ENCODE measurements at regions not wholly inside any gene's neighbourhood (a gene's known extent, or its start where the extent isn't known, plus 50 kb on each side); places are given as distances from the start of the nearest gene placed in this dataset.

DNA sequence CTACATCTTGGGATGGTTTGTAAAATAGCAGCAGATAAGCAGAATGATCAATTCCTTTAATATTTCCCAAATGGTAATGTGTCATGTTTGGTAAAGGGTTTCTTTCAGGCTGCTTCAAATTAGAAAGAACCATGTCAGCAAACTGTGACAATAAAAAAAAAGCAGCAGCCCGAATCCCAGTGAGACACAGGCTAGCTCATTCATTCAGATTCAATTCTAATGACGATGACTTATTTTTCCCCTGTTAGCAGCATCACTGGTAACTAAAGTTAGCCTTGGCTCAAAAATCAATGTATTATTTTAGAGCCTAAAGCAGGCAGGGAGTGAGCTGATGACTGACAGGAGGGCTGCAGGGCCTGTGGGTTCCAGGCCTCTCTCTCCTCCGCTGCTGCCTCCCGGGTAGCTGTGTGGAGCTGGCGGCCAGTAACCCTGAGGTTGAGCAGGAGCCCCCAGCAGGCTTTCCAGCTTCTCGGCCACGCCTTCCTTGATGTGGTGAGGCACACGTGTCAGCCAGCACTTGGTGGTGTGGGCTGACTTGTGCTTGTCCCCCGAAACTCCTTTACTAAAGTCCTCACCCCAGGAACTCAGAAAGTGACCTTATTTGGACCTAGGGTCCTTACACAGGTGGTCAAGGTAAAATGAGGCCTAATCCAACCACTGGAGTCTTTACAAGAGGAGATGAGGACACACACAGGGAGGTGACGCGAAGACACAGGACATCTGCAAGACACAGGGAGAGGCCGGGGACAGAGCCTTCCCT is 120.5 kb upstream of the HS6ST1 start:
- peak; percentile 40 for DNase-seq

- peak; percentile 38 for DNase-seq
These were observed 121.4 kb upstream of the HS6ST1 start for GRCh38 chr2:128439791-128440665.

- peak; percentile 42 for DNase-seq
These were observed 122.1 kb upstream of the HS6ST1 start for GRCh38 chr2:128440666-128441340.

- DNase-seq = no peak
These were observed 122.8 kb upstream of the HS6ST1 start for GRCh38 chr2:128441341-128442052.

DNA sequence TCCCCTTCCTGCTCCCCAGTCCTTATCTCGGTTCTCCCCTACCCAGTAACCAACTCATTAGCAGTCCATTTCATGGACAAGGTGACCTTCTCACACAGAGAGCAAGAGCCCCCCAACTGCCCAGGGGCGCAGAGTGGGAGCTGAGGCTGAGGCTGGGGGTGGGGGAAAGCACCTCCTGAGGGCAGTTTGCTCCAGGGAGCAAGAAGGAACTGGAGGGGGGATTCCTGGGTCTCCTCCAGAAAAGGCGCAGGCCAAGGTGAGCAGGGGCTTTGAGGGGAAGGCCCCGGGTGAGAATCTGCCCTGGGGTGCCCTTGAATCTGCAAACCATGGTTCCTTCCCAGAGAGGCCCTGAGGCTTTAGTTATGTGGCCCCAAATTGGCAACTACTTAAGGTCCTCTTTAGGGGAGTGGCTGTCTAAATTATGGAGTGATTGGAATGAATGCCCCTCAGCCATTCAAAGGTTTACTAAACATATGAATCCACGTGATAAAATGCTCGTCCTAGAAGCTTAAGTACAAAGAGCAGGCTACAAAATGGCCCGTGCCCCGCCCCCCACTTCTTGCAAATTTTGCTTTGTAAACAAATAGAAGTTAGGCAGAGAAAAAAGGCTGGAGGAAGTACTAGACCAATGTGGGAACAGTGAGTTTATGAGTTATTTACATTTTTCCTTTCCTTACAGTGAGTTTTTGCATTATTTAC is 123.5 kb upstream of the HS6ST1 start:
- DNase-seq = peak; percentile 51

- DNase-seq = peak; percentile 46
These were observed 124.2 kb upstream of the HS6ST1 start for GRCh38 chr2:128442891-128443302.

GRCh38 chr2:128444121-128444771 is 125.6 kb upstream of the HS6ST1 start:
- peak; percentile 47 for DNase-seq

DNA sequence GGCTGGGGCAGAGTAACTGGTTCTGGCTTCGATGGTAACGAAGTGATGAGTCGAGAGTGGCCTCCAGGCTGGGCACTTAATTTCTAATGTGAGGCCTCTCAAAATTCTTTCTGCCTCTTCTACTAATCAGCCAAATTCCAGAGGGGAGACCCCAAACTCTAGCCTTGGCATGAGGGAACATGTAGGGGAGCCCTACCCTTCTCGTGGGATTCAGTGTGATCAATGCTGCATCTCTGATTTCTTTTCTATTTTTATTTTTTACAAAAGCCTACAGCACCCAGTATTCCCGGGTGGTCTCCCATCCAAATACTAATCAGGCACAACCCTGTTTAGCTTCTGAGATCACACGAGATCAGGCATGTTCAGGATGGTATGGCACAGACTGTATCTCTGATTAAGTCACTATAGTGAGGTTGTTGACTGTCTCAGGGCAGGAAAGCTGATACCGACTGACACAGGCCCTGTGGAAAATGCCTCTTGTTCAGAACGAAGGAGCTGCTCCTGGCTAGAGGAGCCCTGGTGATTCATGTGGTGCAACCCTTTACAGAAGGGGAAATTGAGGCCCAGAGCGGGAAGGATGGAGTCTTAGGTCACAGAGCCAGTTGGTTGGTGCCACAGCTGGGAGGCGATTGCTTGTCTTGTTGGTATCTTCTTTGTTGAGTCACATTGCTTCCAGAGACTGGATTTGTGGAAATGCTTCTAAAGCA is 126.3 kb upstream of the HS6ST1 start:
- DNase-seq = peak; percentile 32

- no peak for DNase-seq
These were observed 126.8 kb upstream of the HS6ST1 start for GRCh38 chr2:128445523-128445900.

DNA sequence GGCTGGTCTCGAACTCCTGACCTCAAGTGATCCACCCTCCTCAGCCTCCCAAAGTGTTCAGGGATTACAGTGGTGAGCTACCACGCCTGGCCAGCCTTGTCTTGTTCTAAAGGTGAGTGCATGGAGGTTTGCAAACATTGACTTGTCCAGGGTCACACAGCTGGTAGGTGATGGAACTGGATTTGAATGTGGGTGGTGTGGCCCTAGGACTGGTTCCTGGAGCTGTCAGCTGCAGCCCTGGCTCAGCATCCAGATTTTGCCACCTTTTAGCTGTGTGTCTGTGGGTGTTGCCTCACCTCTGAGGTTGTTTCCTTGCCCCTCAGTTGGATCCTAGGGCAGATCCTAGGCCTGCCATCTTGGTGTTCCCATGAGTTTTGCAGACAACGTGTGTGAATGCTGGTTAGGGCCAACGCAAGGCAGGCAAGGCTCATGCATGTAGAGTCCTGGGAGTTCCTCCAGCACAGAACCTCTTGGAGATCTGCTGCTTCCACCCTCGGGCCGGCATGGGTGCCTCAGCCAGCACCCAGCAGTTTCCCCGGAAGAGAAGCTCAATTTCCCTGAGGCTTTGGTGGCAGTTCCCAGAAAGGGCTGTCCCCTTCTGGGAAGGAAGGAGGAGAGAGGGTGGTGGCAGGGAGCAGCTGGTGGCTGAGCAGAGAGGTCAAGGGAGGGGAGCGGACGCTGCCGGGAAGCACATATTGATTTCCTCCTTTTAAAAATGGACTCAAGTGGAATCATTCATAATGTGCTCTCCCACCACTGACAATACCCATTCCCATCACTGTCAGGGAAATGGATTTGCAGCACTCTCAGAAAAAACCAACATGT is 127.6 kb upstream of the HS6ST1 start:
- peak; percentile 38 for DNase-seq

GRCh38 chr2:128446874-128447537 is 128.3 kb upstream of the HS6ST1 start:
- peak; percentile 35 for DNase-seq

GRCh38 chr2:128447538-128447995 is 128.9 kb upstream of the HS6ST1 start:
- no peak for DNase-seq

DNA sequence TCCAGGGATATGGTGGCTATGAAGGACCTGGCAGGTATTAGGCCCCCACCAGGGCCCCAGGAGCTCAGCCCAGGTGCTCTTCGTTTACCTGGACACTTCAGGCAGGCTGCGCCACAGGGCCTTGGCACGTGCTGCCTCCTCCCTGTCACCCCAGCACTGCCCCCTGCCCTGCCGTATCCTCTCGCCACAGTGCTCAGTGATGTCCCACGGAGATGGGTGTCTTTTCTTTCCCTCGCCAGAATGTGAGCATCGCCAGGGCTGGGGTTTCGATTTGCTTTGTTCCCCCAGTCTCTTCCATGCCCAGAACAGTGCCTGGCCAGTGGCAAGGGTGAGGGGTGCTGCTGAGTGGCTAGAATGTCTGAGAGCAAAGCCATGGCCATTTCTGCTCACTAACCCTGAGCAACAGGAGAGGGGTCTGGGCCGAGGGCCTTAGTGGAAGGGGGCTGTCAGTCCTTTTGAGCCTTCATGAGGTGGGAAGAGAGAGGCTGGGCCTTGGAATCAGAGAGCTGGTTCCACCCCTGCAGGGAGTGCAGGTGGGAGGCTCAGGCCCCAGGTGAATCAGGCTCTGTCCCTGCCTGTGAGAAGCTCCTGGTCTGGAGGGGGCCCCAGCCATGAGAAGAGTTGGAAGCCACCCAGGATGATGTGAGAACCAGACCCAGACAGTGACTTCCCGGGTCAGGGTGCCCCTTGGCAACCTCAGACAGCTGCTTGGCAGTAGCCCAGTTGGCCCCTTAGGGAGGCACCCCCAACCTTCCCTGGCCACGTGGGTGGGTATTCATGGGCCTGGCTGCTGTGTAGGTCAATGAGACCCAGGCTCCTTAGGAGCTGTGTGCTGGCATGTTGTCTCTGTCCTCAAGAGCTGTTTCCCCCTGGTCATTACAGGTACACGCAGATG is 129.9 kb upstream of the HS6ST1 start:
- peak; percentile 45 for DNase-seq

DNA sequence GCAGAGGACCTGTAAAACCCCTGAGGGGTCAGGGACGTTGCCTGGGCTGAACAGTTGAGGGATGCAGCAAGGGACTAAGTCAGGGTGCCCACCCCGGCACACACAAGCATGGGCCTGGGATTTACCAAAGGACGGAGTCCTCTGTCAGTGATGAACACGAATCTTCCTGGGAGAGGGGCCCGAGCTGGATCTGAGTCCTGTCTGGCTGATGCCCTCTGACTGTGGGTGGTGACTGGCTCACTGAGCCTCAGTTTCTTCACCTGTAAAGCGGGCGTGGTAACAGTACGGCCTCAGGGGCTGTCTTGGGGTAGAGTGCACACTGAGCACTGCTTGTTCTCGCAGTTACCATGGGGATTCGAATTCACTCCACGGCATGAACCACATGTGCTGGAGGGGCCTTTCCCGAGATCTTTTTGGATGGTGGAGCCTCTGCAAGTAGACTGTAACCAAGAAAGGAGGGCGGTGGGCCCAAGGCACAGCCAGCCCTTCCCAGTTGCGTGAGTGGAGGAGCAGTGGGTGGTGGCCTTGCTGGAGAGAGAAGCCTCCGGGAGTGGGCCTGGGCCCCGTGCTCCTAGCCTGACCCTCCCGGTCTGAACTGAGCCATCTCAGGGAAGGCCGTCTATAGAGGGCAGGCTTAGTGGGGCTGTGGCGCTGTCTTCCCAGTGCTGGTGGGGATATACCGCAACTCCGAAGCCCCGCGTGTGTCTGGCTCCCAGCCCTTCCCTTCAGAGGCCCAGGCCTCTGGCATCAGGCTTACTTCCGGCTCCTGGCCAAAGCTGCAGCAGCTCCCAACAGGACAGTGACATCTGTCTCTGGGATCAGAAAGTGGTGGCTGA is 130.8 kb upstream of the HS6ST1 start:
- DNase-seq = peak; percentile 24

DNA sequence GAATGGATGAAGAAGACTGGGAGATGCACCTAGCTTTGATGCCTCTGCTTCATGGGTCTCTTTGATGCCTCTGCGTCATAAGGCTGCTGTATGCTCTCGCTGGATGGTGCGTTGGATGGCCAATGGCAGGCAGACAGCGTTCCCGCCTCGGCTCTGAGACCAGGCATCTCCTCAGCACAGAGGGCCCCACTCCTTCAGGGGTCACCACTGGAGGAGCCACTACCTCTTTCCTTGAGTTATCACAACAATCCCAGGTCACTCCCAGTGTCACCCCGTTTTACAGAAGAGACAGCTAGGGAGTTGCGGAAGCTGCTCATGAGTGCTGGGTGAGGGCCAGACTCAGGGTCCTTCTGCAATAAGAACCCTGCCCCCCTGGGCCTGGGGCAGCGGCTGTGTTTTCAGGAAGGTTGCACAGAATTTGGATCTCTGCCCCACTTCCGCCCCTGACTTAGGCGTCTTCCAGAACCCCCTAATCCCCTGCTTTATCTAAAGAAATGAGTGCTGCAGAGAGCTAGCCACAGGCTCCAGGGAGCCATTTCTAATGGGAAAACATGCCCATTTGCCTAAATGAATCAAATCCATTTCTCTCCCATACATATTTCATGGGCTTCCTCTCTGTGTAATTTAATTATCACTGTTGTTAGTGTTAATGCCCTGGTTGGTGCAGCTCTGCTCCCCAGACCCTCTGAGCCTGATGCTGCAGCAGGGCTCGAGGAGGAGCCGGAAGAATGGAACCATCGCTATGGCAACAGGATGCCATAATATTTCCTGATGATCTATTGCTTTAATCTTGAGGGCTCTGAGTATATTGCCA is 131.8 kb upstream of the HS6ST1 start:
- peak; percentile 38 for DNase-seq

All from activated CD8-positive, alpha-beta memory T cell treated with anti-CD3 and anti-CD28 coated beads for 24 hours (primary cell).